ENCODE measurements at regions not wholly inside any gene's neighbourhood (a gene's known extent, or its start where the extent isn't known, plus 50 kb on each side); places are given as distances from the start of the nearest gene placed in this dataset.

DNA sequence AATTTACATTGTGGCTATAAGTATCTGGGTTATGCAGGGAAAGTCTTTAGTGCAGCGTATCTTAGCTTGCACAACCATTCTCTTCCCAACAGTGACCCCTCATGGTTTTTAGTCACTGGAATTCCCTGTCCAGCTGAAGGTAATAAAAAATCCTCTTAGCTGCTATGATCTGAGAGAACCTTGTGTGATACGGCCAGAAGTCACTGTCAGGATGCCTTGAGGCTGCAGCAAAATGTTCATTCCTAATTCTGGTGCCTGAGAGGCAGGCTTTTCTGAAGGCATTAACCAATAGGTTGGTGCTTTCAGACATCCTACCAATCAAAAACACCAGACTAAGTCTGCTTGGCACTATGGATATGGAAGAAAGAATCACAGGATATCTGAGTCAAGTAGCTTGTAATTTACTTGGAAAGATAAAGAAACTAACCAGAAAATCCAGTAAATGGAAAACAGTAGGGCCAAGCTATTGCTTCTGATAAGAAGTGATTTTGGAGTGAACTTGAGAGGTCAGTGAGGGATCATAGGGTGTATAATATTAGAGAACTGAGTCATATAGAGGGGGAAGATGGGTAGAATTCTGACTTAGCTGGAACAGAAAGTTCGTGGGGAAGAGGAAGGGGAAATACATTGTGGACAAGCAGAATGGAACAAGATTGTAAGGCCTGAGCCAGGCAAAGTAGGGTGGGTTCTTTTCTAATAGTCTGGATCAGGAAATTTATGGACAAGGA lies 89.0 kb upstream of the SLC14A2 start:
- WGBS, 3 donors: 32 to 63% (median 46%) methylated on average over 3 of the region's 3 CpGs
- no peak overlapping the region for H3K4me3 ChIP-seq
- no peak overlapping the region for H3K27ac ChIP-seq
- H3K4me1 ChIP-seq: peaks cover 9% of the 10 kb centered on the region
- peak in 2 of 4 donors; percentile 36 to 47 for ATAC-seq
- no peaks in the 10 kb centered on the region for H3K9me3 ChIP-seq
- H3K36me3 ChIP-seq (ENCODE audit: insufficient read depth in 1 of 2, low read depth in 1 of 2): no peaks in the 10 kb centered on the region
- intact Hi-C loops (cut with DNase I): no loop called here
- H3K27me3 ChIP-seq (ENCODE audit: insufficient read depth in 3 of 3, low read length in 2 of 3): no peaks in the 10 kb centered on the region
- DNase-seq: no peak
- TF ChIP-seq, protein P1, sequence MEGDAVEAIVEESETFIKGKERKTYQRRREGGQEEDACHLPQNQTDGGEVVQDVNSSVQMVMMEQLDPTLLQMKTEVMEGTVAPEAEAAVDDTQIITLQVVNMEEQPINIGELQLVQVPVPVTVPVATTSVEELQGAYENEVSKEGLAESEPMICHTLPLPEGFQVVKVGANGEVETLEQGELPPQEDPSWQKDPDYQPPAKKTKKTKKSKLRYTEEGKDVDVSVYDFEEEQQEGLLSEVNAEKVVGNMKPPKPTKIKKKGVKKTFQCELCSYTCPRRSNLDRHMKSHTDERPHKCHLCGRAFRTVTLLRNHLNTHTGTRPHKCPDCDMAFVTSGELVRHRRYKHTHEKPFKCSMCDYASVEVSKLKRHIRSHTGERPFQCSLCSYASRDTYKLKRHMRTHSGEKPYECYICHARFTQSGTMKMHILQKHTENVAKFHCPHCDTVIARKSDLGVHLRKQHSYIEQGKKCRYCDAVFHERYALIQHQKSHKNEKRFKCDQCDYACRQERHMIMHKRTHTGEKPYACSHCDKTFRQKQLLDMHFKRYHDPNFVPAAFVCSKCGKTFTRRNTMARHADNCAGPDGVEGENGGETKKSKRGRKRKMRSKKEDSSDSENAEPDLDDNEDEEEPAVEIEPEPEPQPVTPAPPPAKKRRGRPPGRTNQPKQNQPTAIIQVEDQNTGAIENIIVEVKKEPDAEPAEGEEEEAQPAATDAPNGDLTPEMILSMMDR (IDR thresholded peaks at IDR 0.05): peak; percentile 20

DNA sequence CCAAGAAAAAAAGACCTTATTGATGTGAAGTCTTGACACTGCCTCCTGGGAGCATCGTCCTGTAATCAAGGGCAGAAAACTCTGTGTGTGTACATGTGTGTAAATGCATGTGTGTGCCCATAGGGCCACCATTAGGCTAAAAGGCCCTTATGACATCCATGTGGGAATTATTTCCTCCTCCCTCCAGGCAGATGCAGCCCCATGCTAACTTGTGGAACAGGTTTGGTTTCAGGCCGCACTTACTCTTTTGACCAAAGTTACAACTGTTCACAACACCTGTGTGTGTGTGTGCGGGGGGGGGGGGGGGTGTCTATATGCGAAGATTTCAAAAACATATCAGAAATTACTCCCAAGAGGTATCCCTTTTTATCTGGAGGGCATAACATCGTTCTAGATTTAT lies 87.4 kb upstream of the SLC14A2 start:
- H3K9me3 ChIP-seq: no peaks in the 10 kb centered on the region
- no peaks in the 10 kb centered on the region for H3K27me3 ChIP-seq (ENCODE audit: insufficient read depth in 3 of 3, low read length in 2 of 3)
- H3K4me3 ChIP-seq: no peak overlapping the region
- no peaks in the 10 kb centered on the region for H3K36me3 ChIP-seq (ENCODE audit: insufficient read depth in 1 of 2, low read depth in 1 of 2)
- H3K4me1 ChIP-seq: peaks cover 9% of the 10 kb centered on the region
- ATAC-seq (no peak), DNase-seq (no peak)
- intact Hi-C loops (cut with DNase I): no loop called here
- WGBS, 3 donors: 86 to 93% (median 89%) methylated on average over 5 of the region's 5 CpGs
- no peak overlapping the region for H3K27ac ChIP-seq
- TF ChIP-seq, protein P1 (IDR thresholded peaks at IDR 0.05): no peak

DNA sequence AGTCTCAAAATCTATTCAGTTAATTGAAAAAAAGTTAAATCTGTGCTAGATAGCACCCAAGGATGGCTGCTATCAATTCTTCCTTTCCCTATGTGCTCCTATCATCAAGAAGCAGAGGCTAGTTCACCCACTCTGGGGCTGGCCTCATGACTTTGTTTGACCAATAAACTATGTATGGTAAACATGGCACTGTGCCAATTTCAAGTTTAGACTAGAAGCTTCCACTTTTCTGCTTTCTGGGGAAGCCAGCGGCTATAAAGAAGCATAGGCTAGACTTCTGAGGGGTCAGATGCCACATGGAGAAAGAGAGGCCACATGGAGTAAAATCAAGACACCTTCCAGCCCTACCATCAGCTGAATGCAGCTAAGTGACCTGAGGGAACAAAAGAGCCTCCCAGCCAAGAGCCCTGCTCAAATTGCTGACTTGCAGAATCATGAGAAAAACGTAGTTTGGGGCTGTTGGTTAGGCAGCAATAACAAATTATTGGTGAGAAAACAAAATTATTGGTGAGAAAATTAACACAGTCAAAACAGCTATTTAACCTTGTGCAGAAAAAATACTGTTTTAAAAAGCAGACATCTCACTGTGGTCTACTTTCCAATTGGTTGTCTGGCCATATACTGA lies 86.5 kb upstream of the SLC14A2 start:
- TF ChIP-seq, protein P1 (IDR thresholded peaks at IDR 0.05): no peak
- no peak for DNase-seq
- 60 to 67% (median 64%) methylated on average over 2 of the region's 2 CpGs for WGBS, 3 donors
- H3K4me3 ChIP-seq: no peak overlapping the region
- H3K4me1 ChIP-seq: peaks cover 9% of the 10 kb centered on the region
- ATAC-seq: no peak
- intact Hi-C loops (cut with DNase I): no loop called here
- no peaks in the 10 kb centered on the region for H3K9me3 ChIP-seq
- H3K36me3 ChIP-seq (ENCODE audit: insufficient read depth in 1 of 2, low read depth in 1 of 2): no peaks in the 10 kb centered on the region
- no peak overlapping the region for H3K27ac ChIP-seq
- no peaks in the 10 kb centered on the region for H3K27me3 ChIP-seq (ENCODE audit: insufficient read depth in 3 of 3, low read length in 2 of 3)

DNA sequence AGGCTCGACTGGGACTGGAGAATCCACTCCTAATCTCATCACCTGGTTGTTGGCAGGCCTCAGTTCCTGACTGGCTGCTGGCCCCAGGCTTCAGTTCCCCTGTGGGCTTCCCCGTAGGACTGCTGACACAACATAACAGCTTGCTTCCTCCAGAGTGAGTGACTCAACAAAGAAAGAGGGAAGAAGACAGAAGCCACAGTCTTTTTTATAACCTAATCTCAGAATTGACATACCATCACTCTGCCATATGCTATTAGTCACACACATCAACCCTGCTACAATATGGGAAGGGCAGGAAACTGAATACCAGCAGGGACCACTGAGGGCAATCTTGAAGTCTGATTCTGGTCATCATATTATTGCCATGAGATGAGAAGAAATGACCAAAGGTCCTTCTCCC lies 76.8 kb upstream of the SLC14A2 start:
- intact Hi-C loops (cut with DNase I): no loop called here
- no peak overlapping the region for H3K4me3 ChIP-seq
- peaks cover 0 to 3% (median 0%) of the 10 kb centered on the region in 3 donors for H3K27me3 ChIP-seq (ENCODE audit: insufficient read depth in 3 of 3, low read length in 2 of 3)
- TF ChIP-seq, protein P1 (IDR thresholded peaks at IDR 0.05): no peak
- no peaks in the 10 kb centered on the region for H3K9me3 ChIP-seq
- ATAC-seq (no peak), DNase-seq (no peak)
- H3K36me3 ChIP-seq (ENCODE audit: insufficient read depth in 1 of 2, low read depth in 1 of 2): no peaks in the 10 kb centered on the region
- H3K4me1 ChIP-seq: no peaks in the 10 kb centered on the region
- WGBS, 3 donors: 33 to 60% (median 43%) methylated on average over 2 of the region's 2 CpGs
- H3K27ac ChIP-seq: no peak overlapping the region
